ENCODE measurements at regions not wholly inside any gene's neighbourhood (a gene's known extent, or its start where the extent isn't known, plus 50 kb on each side); places are given as distances from the start of the nearest gene placed in this dataset.

DNA sequence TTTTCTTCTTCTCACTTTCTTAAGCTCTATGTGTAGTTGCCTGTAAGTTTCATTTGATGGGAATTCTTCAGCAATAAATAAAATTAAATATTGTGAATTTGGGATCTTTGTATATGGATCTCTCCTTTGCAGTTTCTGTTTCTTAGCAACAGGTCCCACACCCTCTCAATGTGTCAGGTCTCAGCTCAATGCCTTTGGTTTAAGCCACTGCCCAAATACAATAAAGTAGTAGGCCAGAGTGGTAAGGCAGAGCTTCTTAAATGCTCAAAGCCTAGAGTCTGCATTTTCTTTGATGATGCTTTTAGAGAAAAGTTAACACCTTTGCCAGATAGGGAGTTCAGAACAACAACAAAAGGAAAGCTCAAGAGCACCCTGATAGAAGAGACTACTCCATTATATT is 343.7 kb downstream of the NSUN3 start:
- Histone ChIP-seq H2AFZ (ENCODE audit: low read length) (no peak overlapping the region), H2BK5ac (ENCODE audit: low read depth, low read length) (no peak overlapping the region), H3K56ac (replicated peaks; ENCODE audit: insufficient read length, low read depth, low read length) (no peak overlapping the region), H4K5ac (ENCODE audit: insufficient read length, low read depth, low read length) (no peak overlapping the region), H2BK120ac (replicated peaks; ENCODE audit: low read depth, low read length) (no peak overlapping the region), H2BK15ac (ENCODE audit: low read length) (no peak overlapping the region), H3K9me3 (ENCODE audit: insufficient read depth in 2 of 2, low read depth in 1 of 2, low read length in 1 of 2) (no peaks in the 10 kb centered on the region), H2BK20ac (ENCODE audit: low read length) (no peak overlapping the region), H4K20me1 (replicated peaks in 1 of 2; ENCODE audit: control insufficient read depth in 1 of 2, insufficient read depth in 2 of 2, low read length in 2 of 2) (no peaks in the 10 kb centered on the region), H2AK5ac (ENCODE audit: low read depth, low read length) (no peak overlapping the region), H3K79me2 (ENCODE audit: control insufficient read depth in 1 of 2, insufficient read depth in 2 of 2, low read length in 2 of 2) (no peaks in the 10 kb centered on the region), H3K36me3 (ENCODE audit: control insufficient read depth in 2 of 4, insufficient read depth in 4 of 4, low read length in 3 of 4) (no peaks in the 10 kb centered on the region), H3K18ac (ENCODE audit: extremely low read depth, low read length) (no peak overlapping the region), H3K23ac (ENCODE audit: insufficient read length) (no peak overlapping the region), H3K23me2 (ENCODE audit: low read depth, low read length) (no peaks in the 10 kb centered on the region), H4K8ac (ENCODE audit: extremely low read depth, insufficient read depth, low read length) (no peak overlapping the region), H3K27ac (ENCODE audit: low read depth, low read length) (no peak overlapping the region), H3K4me1 (replicated peaks in 1 of 4; ENCODE audit: control insufficient read depth in 3 of 4, insufficient read depth in 4 of 4, low read length in 3 of 4) (no peaks in the 10 kb centered on the region), H3K27me3 (replicated peaks in 1 of 4; ENCODE audit: control insufficient read depth in 3 of 4, extremely low read depth in 1 of 4, insufficient read depth in 3 of 4, low read length in 3 of 4) (no peaks in the 10 kb centered on the region), H3K4me2 (ENCODE audit: insufficient read depth in 1 of 2, low read depth in 2 of 2, low read length in 2 of 2) (no peak overlapping the region), H3K79me1 (ENCODE audit: low read depth, low read length) (no peaks in the 10 kb centered on the region), H3K14ac (ENCODE audit: insufficient read length) (no peak overlapping the region), H2BK12ac (ENCODE audit: low read depth, low read length) (no peak overlapping the region), H3K9ac (replicated peaks in 1 of 4; ENCODE audit: extremely low read depth in 1 of 4, low read depth in 3 of 4, low read length in 3 of 4) (no peak overlapping the region), H3K4me3 (ENCODE audit: extremely low read depth in 1 of 4, insufficient read depth in 2 of 4, low read depth in 3 of 4, low read length in 4 of 4) (no peak overlapping the region), H4K91ac (replicated peaks; ENCODE audit: insufficient read length, low read length) (no peak overlapping the region), H3K4ac (replicated peaks; ENCODE audit: insufficient read length, low read depth, low read length) (no peak overlapping the region)
- ChIA-PET CTCF (ENCODE audit: partially characterized antibody) (no interaction called here), POLR2A (ENCODE audit: partially characterized antibody) (no interaction called here)
- DNase-seq (ENCODE audit: low read depth in 1 of 2, low spot score in 2 of 2) (no peak), FAIRE-seq (no peak)
- TF ChIP-seq EZH2 (IDR thresholded peaks at IDR 0.05; ENCODE audit: low read depth, low read length, severe bottlenecking) = no peak
- TF ChIP-seq BACH1 (IDR thresholded peaks at IDR 0.05; ENCODE audit: low read length) = no peak
- no peak for TF ChIP-seq KDM5A (IDR thresholded peaks at IDR 0.05; ENCODE audit: low read length)
- no peak for TF ChIP-seq SP4 (IDR thresholded peaks at IDR 0.05; ENCODE audit: low read length)
- no peak for TF ChIP-seq CEBPB (IDR thresholded peaks at IDR 0.05; ENCODE audit: low read depth, low read length)
- TF ChIP-seq BCL11A (IDR thresholded peaks at IDR 0.05; ENCODE audit: low read depth in 2 of 2, low read length in 2 of 2) = no peak
- TF ChIP-seq FOSL1 (IDR thresholded peaks at IDR 0.05; ENCODE audit: insufficient read depth, low read depth, low read length) = no peak
- TF ChIP-seq TAF7 (optimal IDR thresholded peaks at IDR 0.05; ENCODE audit: borderline replicate concordance, low read depth, low read length) = no peak
- TF ChIP-seq SAP30 (IDR thresholded peaks at IDR 0.05; ENCODE audit: insufficient read depth, insufficient replicate concordance, low read length) = no peak
- TF ChIP-seq CHD1 (IDR thresholded peaks at IDR 0.05; ENCODE audit: low read depth, low read length) = no peak
- no peak for TF ChIP-seq RFX5 (IDR thresholded peaks at IDR 0.05; ENCODE audit: borderline replicate concordance, low read depth, low read length)
- TF ChIP-seq GTF2F1 (IDR thresholded peaks at IDR 0.05; ENCODE audit: borderline replicate concordance, low read depth, low read length) = no peak

Data from H1 (cell line).